Mononuclear cell (primary cell): ENCODE measurements at regions not wholly inside any gene's neighbourhood (a gene's known extent, or its start where the extent isn't known, plus 50 kb on each side); places are given as distances from the start of the nearest gene placed in this dataset.

ENCODE experiments used
- H3K27me3 ChIP-seq: 2 replicates; pipeline ENCODE4 v1.6.0; 2011; ENCODE audit warnings: low read length, control low read depth; ENCODE audit not compliant: insufficient read depth
- H3K4me1 ChIP-seq: 2 replicates; pipeline ENCODE4 v1.5.1; 2011; ENCODE audit warnings: mild to moderate bottlenecking, low read length, control low read depth; ENCODE audit not compliant: insufficient read depth
- H3K4me3 ChIP-seq: 2 replicates; pipeline ENCODE4 v1.5.1; 2011; ENCODE audit warnings: mild to moderate bottlenecking, low read length, moderate library complexity
- H3K9me3 ChIP-seq: 2 replicates; pipeline ENCODE4 v1.5.1; 2011; ENCODE audit warnings: low read depth, mild to moderate bottlenecking, control low read depth, low read length

- Histone ChIP-seq H3K27me3 (no peaks in the 10 kb centered on the region), H3K4me1 (peaks cover 15% of the 10 kb centered on the region), H3K4me3 (no peak overlapping the region), H3K9me3 (no peaks in the 10 kb centered on the region)
Observed at GRCh38 chr12:123043536-123044001, 63.1 kb downstream of the ARL6IP4 start.

DNA sequence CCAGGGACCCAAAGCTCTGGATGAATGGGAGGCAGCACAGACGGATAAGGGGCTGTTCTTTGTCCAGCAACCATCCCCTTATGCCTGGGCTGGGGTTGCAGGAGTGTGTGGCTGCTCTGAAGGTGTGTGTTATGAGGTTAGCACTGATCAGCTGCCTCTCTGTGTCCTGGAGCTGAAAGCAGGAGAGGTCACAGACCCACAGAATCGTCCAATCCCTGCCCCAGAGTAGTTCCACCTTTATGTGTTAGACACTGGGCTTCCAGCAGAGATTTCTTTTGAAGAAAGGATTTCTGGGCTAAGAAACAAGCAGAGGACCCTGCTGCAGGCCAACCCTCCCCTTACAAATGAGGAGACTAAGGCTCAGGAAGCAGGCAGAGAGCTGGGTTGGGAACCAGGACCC is 62.4 kb downstream of the ARL6IP4 start:
- no peaks in the 10 kb centered on the region for H3K27me3 ChIP-seq
- no peak overlapping the region for H3K4me3 ChIP-seq
- no peaks in the 10 kb centered on the region for H3K9me3 ChIP-seq
- peaks cover 15% of the 10 kb centered on the region for H3K4me1 ChIP-seq

GRCh38 chr12:123041811-123042655 is 61.6 kb downstream of the ARL6IP4 start:
- H3K9me3 ChIP-seq: no peaks in the 10 kb centered on the region
- no peaks in the 10 kb centered on the region for H3K27me3 ChIP-seq
- H3K4me1 ChIP-seq: peaks cover 15% of the 10 kb centered on the region
- H3K4me3 ChIP-seq: no peak overlapping the region

GRCh38 chr12:123041042-123041531 is 60.6 kb downstream of the ARL6IP4 start:
- peaks cover 15% of the 10 kb centered on the region for H3K4me1 ChIP-seq
- H3K4me3 ChIP-seq: no peak overlapping the region
- H3K9me3 ChIP-seq: no peaks in the 10 kb centered on the region
- H3K27me3 ChIP-seq: no peaks in the 10 kb centered on the region

- H3K27me3 ChIP-seq: no peaks in the 10 kb centered on the region
- H3K4me1 ChIP-seq: peaks cover 15% of the 10 kb centered on the region
- H3K9me3 ChIP-seq: no peaks in the 10 kb centered on the region
- H3K4me3 ChIP-seq: no peak overlapping the region
Observed at GRCh38 chr12:123040106-123040505, 59.6 kb downstream of the ARL6IP4 start.

DNA sequence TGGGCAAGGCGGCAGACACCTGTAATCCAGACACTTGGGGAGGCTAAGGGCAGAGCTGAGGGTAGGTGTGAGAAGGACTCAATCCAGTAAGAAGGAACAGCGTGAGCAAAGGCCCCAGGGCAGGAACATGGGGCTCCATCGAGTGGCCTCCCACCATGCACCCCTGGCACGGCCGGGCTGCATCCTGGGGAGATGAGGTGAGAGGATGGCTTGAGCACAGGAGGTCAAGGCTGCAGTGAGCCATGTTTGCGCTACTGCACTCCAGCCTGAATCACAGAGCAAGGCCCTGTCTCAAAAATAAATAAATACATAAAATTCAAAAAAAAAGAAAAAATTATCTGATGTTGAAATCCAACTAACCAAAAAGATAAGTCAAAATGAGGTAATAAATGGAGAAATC is 58.5 kb downstream of the ARL6IP4 start:
- H3K9me3 ChIP-seq: no peaks in the 10 kb centered on the region
- H3K4me1 ChIP-seq: peaks cover 17% of the 10 kb centered on the region
- no peaks in the 10 kb centered on the region for H3K27me3 ChIP-seq
- H3K4me3 ChIP-seq: no peak overlapping the region

DNA sequence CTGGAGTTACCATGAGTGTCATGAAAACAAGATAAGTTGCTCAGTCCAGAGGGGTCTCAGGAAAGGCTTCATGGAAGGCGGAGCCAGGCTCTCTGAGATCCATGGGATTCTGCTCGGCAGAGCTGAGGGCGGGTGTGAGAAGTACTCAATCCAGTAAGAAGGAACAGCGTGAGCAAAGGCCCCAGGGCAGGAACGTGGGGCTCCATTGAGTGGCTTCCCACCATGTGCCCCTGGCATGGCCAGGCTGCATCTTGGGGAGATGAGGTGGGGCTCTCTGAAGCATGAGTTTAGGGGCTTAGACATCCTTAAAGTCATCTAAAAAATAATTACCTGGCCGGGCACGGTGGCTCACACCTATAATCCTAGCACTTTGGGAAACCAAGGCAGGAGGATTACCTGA is 58.0 kb downstream of the ARL6IP4 start:
- Histone ChIP-seq H3K27me3 (no peaks in the 10 kb centered on the region), H3K4me1 (peaks cover 17% of the 10 kb centered on the region), H3K4me3 (no peak overlapping the region), H3K9me3 (no peaks in the 10 kb centered on the region)

GRCh38 chr12:123037791-123038190 is 57.3 kb downstream of the ARL6IP4 start:
- H3K27me3 ChIP-seq: no peaks in the 10 kb centered on the region
- H3K4me1 ChIP-seq: peaks cover 18% of the 10 kb centered on the region
- H3K4me3 ChIP-seq: no peak overlapping the region
- H3K9me3 ChIP-seq: no peaks in the 10 kb centered on the region

DNA sequence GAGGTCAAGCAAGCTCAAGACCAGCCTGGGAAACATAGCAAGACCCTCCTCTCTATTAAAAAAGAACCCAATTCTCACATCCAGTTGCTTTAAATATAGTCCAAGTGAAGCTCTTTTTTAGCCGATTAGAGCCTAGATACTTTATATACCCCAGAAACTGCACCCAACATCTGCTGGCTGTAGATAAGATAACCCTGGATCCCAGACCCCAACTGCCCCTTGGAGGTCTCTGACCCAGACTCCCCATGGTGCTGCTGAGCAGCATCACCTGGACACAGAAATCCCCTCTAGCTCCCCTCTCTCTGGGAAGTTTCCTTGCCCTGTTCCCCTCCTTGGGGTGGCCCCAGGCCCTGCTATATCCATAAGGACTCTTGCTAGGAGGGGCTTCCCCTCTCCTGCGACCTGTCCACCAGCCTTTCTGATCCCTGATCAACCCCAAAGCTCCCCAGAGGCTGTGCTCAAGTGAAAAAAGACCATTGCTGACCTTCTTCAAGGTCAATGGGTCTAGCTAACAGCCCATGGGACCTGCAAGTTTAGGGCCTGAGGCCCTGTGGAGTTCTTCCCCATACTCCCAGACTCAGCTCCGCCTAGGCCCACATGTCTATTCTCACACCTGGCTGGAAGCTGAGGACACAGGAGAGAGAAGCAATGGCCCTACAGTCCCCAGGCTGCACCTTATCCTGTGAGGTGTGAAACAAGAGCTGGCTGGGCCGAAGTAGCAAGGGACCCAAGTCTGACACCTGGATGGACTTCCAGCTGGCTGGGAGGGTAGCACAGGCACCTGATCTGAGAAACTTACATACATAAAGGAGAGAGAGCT is 56.2 kb downstream of the ARL6IP4 start:
- no peaks in the 10 kb centered on the region for H3K27me3 ChIP-seq
- H3K9me3 ChIP-seq: no peaks in the 10 kb centered on the region
- no peak overlapping the region for H3K4me3 ChIP-seq
- H3K4me1 ChIP-seq: peaks cover 20% of the 10 kb centered on the region

- H3K4me1 ChIP-seq: peaks cover 20% of the 10 kb centered on the region
- no peaks in the 10 kb centered on the region for H3K9me3 ChIP-seq
Observed at GRCh38 chr12:123035841-123036240, 55.4 kb downstream of the ARL6IP4 start.

GRCh38 chr12:123034865-123035264 is 54.4 kb downstream of the ARL6IP4 start:
- no peaks in the 10 kb centered on the region for H3K9me3 ChIP-seq
- H3K4me1 ChIP-seq: peaks cover 20% of the 10 kb centered on the region
- H3K4me3 ChIP-seq: no peak overlapping the region
- no peaks in the 10 kb centered on the region for H3K27me3 ChIP-seq

More at GRCh38 chr12:123035841-123036240, 55.4 kb downstream of the ARL6IP4 start:
- H3K27me3 ChIP-seq: no peaks in the 10 kb centered on the region
- H3K4me3 ChIP-seq: no peak overlapping the region

GRCh38 chr12:123034022-123034541 is 53.6 kb downstream of the ARL6IP4 start:
- Histone ChIP-seq H3K4me1 (peaks cover 20% of the 10 kb centered on the region), H3K4me3 (no peak overlapping the region), H3K27me3 (no peaks in the 10 kb centered on the region), H3K9me3 (no peaks in the 10 kb centered on the region)

GRCh38 chr12:123033392-123034021 is 53.0 kb downstream of the ARL6IP4 start:
- H3K4me1 ChIP-seq: peaks cover 20% of the 10 kb centered on the region
- no peaks in the 10 kb centered on the region for H3K9me3 ChIP-seq
- H3K4me3 ChIP-seq: no peak overlapping the region

DNA sequence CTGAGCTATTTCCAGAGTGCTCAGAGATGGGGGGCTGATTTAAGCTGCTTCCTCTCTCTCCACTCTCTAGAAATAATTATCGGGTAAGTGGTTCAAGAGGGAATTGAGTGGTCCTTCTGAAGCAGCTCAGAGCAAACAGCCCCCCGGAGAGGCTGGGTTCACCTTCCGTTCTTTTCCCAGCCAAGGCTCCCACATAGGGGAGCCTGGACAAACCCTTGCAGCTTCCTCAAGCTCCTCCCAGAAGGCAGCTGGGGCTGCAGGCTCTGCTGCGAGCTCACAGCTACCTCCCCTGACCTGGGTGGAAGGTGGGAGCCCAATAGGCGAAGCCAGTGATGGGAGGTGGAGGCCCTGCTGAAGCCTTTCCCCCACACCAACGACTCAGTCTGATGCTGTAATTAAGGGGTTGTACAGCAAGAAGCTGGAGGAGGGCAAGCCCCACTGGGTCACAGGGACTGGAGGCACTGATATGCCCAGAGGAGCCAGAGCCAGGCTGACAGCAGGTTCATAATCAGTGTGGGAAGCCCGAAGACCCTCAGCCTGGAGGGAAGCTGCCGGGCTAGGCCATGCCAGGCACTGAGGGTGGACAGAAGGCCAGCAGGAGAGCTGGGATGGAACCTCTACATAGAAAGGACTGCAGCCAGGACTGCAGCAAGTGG is 52.4 kb downstream of the ARL6IP4 start:
- Histone ChIP-seq H3K27me3 (no peaks in the 10 kb centered on the region), H3K4me3 (no peak overlapping the region), H3K4me1 (peaks cover 20% of the 10 kb centered on the region), H3K9me3 (no peaks in the 10 kb centered on the region)

More at GRCh38 chr12:123033392-123034021, 53.0 kb downstream of the ARL6IP4 start:
- no peaks in the 10 kb centered on the region for H3K27me3 ChIP-seq
